Keratinocyte (primary cell): ENCODE measurements at regions not wholly inside any gene's neighbourhood (a gene's known extent, or its start where the extent isn't known, plus 50 kb on each side); places are given as distances from the start of the nearest gene placed in this dataset.
A peak's percentile ranks its signal among the peaks of the same experiment; 100 is the strongest.

Experiments used
- DNase-seq: peaks from one replicate; pipeline ENCODE4 v3.0.0-alpha.2; 2011; ENCODE audit warnings: low read depth, missing footprints, low spot score
- FAIRE-seq: peaks from 2 replicates; lab custom pipeline; 2011; peaks lifted over from hg19 to GRCh38; lab: Jason Lieb, UNC
- H2AFZ ChIP-seq: 2 replicates; pipeline ENCODE4 v1.6.0; 2012; ENCODE audit warnings: low read length, control low read depth, inconsistent platforms; ENCODE audit not compliant: control insufficient read depth
- H3K27ac ChIP-seq: 2 replicates; pipeline ENCODE4 v1.5.1; 2011; ENCODE audit warnings: low read length; ENCODE audit not compliant: control insufficient read depth, insufficient read depth
- H3K27me3 ChIP-seq: 3 replicates; pipeline ENCODE4 v1.6.0; 2011; ENCODE audit warnings: low read length; ENCODE audit not compliant: control insufficient read depth, insufficient read depth; ENCODE audit errors: extremely low read depth
- H3K36me3 ChIP-seq, 2 experiments: 2 replicates in 1 of 2; 3 replicates in 1 of 2; pipeline ENCODE4 v1.5.1; 2011; ENCODE audit warnings: low read length in 2 of 2, mild to moderate bottlenecking in 1 of 2; ENCODE audit not compliant: control insufficient read depth in 2 of 2, insufficient read depth in 2 of 2; ENCODE audit errors: extremely low read depth in 1 of 2
- H3K4me1 ChIP-seq: 3 replicates; pipeline ENCODE4 v1.5.1; 2011; ENCODE audit warnings: low read length; ENCODE audit not compliant: control insufficient read depth, insufficient read depth; ENCODE audit errors: extremely low read depth
- H3K4me2 ChIP-seq: 3 replicates; pipeline ENCODE4 v1.6.0; 2011; ENCODE audit warnings: low read depth, low read length; ENCODE audit not compliant: control insufficient read depth, insufficient read depth; ENCODE audit errors: extremely low read depth
- H3K4me3 ChIP-seq, 3 experiments: fragments of 200-600 bp in 1 of 3; sonication (generic) in 1 of 3; 2 replicates in 2 of 3; 3 replicates in 1 of 3; pipeline ENCODE4 v1.5.1; 2011 to 2016; ENCODE audit warnings: low read length in 3 of 3, mild to moderate bottlenecking in 3 of 3, control low read depth in 2 of 3, inconsistent platforms in 1 of 3, low read depth in 1 of 3, mixed read lengths in 1 of 3, mixed run types in 1 of 3, moderate library complexity in 1 of 3; ENCODE audit not compliant: control insufficient read depth in 2 of 3, insufficient read depth in 2 of 3; ENCODE audit errors: extremely low read depth in 1 of 3
- H3K79me2 ChIP-seq: 2 replicates; pipeline ENCODE4 v1.6.0; 2012; ENCODE audit warnings: low read length; ENCODE audit not compliant: control insufficient read depth, insufficient read depth
- H3K9ac ChIP-seq: 3 replicates; pipeline ENCODE4 v1.6.0; 2011; ENCODE audit warnings: low read length; ENCODE audit not compliant: control insufficient read depth, insufficient read depth; ENCODE audit errors: extremely low read depth
- H3K9me1 ChIP-seq: 3 replicates; pipeline ENCODE4 v1.6.0; 2011; ENCODE audit warnings: low read length; ENCODE audit not compliant: control insufficient read depth, insufficient read depth; ENCODE audit errors: extremely low read depth
- H3K9me3 ChIP-seq: 2 replicates; pipeline ENCODE4 v1.5.1; 2012; ENCODE audit warnings: low read depth, low read length; ENCODE audit not compliant: control insufficient read depth
- H4K20me1 ChIP-seq: 3 replicates; pipeline ENCODE4 v1.6.0; 2011; ENCODE audit warnings: low read length; ENCODE audit not compliant: control insufficient read depth, insufficient read depth; ENCODE audit errors: extremely low read depth
- CTCF ChIP-seq, 3 experiments: IDR thresholded peaks in 1 of 3; conservative IDR thresholded peaks in 1 of 3; optimal IDR thresholded peaks in 1 of 3; 2 replicates in 2 of 3; 3 replicates in 1 of 3; pipeline versions ENCODE3 to v1.5.1; 2011; ENCODE audit warnings: low read length in 3 of 3, mild to moderate bottlenecking in 3 of 3, moderate library complexity in 2 of 3, control low read depth in 1 of 3, inconsistent platforms in 1 of 3; ENCODE audit not compliant: insufficient read depth in 2 of 3; ENCODE audit errors: extremely low read depth in 1 of 3
- EZH2 ChIP-seq: IDR thresholded peaks from one replicate; pipeline ENCODE4 v1.6.1; 2012; ENCODE audit warnings: inconsistent platforms, mild to moderate bottlenecking, low read length, moderate library complexity
- dilution Hi-C: fragments of 300-500 bp; cut with MboI; formaldehyde crosslinking; loops from one replicate; pipeline ENCODE4 v1.7.0; 2020; ENCODE audit warnings: low sequenced_read_pairs; ENCODE audit not compliant: extremely low pct_ligation_motif_present

GRCh38 chr12:91628656-91629055 is 446.0 kb upstream of the DCN start:
- Histone ChIP-seq H3K9ac (no peak overlapping the region), H3K4me2 (no peak overlapping the region), H3K9me3 (no peaks in the 10 kb centered on the region), H3K9me1 (no peaks in the 10 kb centered on the region), H4K20me1 (no peaks in the 10 kb centered on the region), H3K4me3 (no peak overlapping the region), H3K36me3 (no peaks in the 10 kb centered on the region), H3K79me2 (no peaks in the 10 kb centered on the region), H3K27me3 (no peaks in the 10 kb centered on the region), H3K4me1 (no peaks in the 10 kb centered on the region), H2AFZ (no peak overlapping the region), H3K27ac (no peak overlapping the region)
- dilution Hi-C loops = no loop called here
- TF ChIP-seq EZH2 (no peak), CTCF (optimal IDR thresholded peaks at IDR 0.05 in 1 of 3, IDR thresholded peaks at IDR 0.05 in 1 of 3, conservative IDR thresholded peaks at IDR 0.05 in 1 of 3; ENCODE audit: extremely low read depth in 1 of 3, insufficient read depth in 2 of 3, low read length in 3 of 3) (no peak)
- FAIRE-seq = no peak
- no peak for DNase-seq

- no peak for DNase-seq
- no peaks in the 10 kb centered on the region for H3K27me3 ChIP-seq
- TF ChIP-seq EZH2 (no peak), CTCF (optimal IDR thresholded peaks at IDR 0.05 in 1 of 3, IDR thresholded peaks at IDR 0.05 in 1 of 3, conservative IDR thresholded peaks at IDR 0.05 in 1 of 3; ENCODE audit: extremely low read depth in 1 of 3, insufficient read depth in 2 of 3, low read length in 3 of 3) (no peak)
- H3K9me3 ChIP-seq = no peaks in the 10 kb centered on the region
- peak; percentile 36 for FAIRE-seq
- H3K4me3 ChIP-seq = no peak overlapping the region
- H3K4me2 ChIP-seq = no peak overlapping the region
- no peaks in the 10 kb centered on the region for H4K20me1 ChIP-seq
- no peak overlapping the region for H2AFZ ChIP-seq
- H3K27ac ChIP-seq = no peak overlapping the region
- no peaks in the 10 kb centered on the region for H3K36me3 ChIP-seq
- H3K9me1 ChIP-seq = no peaks in the 10 kb centered on the region
- no peak overlapping the region for H3K9ac ChIP-seq
- no peaks in the 10 kb centered on the region for H3K79me2 ChIP-seq
- H3K4me1 ChIP-seq = no peaks in the 10 kb centered on the region
- dilution Hi-C loops = no loop called here
Measured at GRCh38 chr12:91627225-91627624, 444.6 kb upstream of the DCN start.
